WTC11 (cell line): ENCODE measurements at regions not wholly inside any gene's neighbourhood (a gene's known extent, or its start where the extent isn't known, plus 50 kb on each side); places are given as distances from the start of the nearest gene placed in this dataset.

Experiments
- ATF1 ChIP-seq: sonication (generic); formaldehyde crosslinking; IDR thresholded peaks from 2 replicates; pipeline ENCODE4 v1.8.1; 2023; ENCODE audit warnings: mild to moderate bottlenecking, moderate library complexity, missing genetic modification reagents
- CBFB ChIP-seq: sonication (generic); formaldehyde crosslinking; IDR thresholded peaks from 2 replicates; pipeline ENCODE4 v1.8.1; 2022; ENCODE audit warnings: mild to moderate bottlenecking, low read depth, missing genetic modification reagents
- CTCF ChIP-seq: fragments of 200-600 bp; IDR thresholded peaks from 2 replicates; pipeline ENCODE4 v1.8.0; 2022; ENCODE audit warnings: antibody characterized with exemption
- ELF4 ChIP-seq: sonication (generic); formaldehyde crosslinking; IDR thresholded peaks from 2 replicates; pipeline ENCODE4 v1.8.1; 2022; ENCODE audit warnings: low read depth, mild to moderate bottlenecking, moderate library complexity, missing genetic modification reagents
- IRF1 ChIP-seq: sonication (generic); formaldehyde crosslinking; IDR thresholded peaks from 2 replicates; pipeline ENCODE4 v1.8.0; 2023; ENCODE audit warnings: missing genetic modification reagents
- JUN ChIP-seq: sonication (generic); formaldehyde crosslinking; IDR thresholded peaks from 2 replicates; pipeline ENCODE4 v1.8.0; 2023; ENCODE audit warnings: mild to moderate bottlenecking, missing genetic modification reagents
- NR2C2 ChIP-seq: sonication (generic); formaldehyde crosslinking; IDR thresholded peaks from 2 replicates; pipeline ENCODE4 v1.8.0; 2022; ENCODE audit warnings: mild to moderate bottlenecking, missing genetic modification reagents
- SMAD3 ChIP-seq: sonication (generic); formaldehyde crosslinking; IDR thresholded peaks from 2 replicates; pipeline ENCODE4 v1.8.0; 2022; ENCODE audit warnings: missing genetic modification reagents, mild to moderate bottlenecking, borderline replicate concordance
- ZBTB21 ChIP-seq: sonication (generic); formaldehyde crosslinking; IDR thresholded peaks from 2 replicates; pipeline ENCODE4 v1.8.1; 2023; ENCODE audit warnings: mild to moderate bottlenecking, missing genetic modification reagents, borderline replicate concordance
- ZNF263 ChIP-seq: sonication (generic); formaldehyde crosslinking; IDR thresholded peaks from 2 replicates; pipeline ENCODE4 v1.8.1; 2022; ENCODE audit warnings: low read depth, mild to moderate bottlenecking, moderate library complexity, missing genetic modification reagents

- no peak for TF ChIP-seq CTCF
- TF ChIP-seq JUN (CRISPR knock-in tag), result no peak
- TF ChIP-seq SMAD3 (CRISPR knock-in tag), result no peak
- TF ChIP-seq ELF4 (CRISPR knock-in tag), result no peak
- no peak for TF ChIP-seq NR2C2 (CRISPR knock-in tag)
- TF ChIP-seq IRF1, result no peak
- TF ChIP-seq ZNF263 (CRISPR knock-in tag), result no peak
- TF ChIP-seq CBFB (CRISPR knock-in tag), result no peak
- TF ChIP-seq ZBTB21 (CRISPR knock-in tag), result no peak
- TF ChIP-seq ATF1 (CRISPR knock-in tag), result no peak
These were observed 167.3 kb downstream of the CARTPT start for GRCh38 chr5:71886406-71886805.
